Testis (tissue), 2 donors: ENCODE measurements at regions not wholly inside any gene's neighbourhood (a gene's known extent, or its start where the extent isn't known, plus 50 kb on each side); places are given as distances from the start of the nearest gene placed in this dataset.

Source experiments
- DNase-seq: peaks from one replicate; pipeline ENCODE4 v3.0.0-alpha.2; 2019
- H3K27ac ChIP-seq, 2 donors: fragments of 200-600 bp; sonication (generic); one replicate each; pipeline ENCODE4 v1.5.1; 2019
- H3K27me3 ChIP-seq: fragments of 200-600 bp; sonication (generic); one replicate; pipeline ENCODE4 v1.5.1; 2019
- H3K36me3 ChIP-seq: fragments of 200-600 bp; sonication (generic); one replicate; pipeline ENCODE4 v1.5.1; 2017; ENCODE audit warnings: low read depth; ENCODE audit errors: missing control alignments
- H3K4me1 ChIP-seq: fragments of 200-600 bp; sonication (generic); one replicate; pipeline ENCODE4 v1.5.1; 2019
- H3K4me3 ChIP-seq, 2 donors: fragments of 200-600 bp; sonication (generic); one replicate each; pipeline ENCODE4 v1.5.1; 2017 to 2019
- H3K9me3 ChIP-seq: fragments of 200-600 bp; sonication (generic); one replicate; pipeline ENCODE4 v1.5.1; 2017
- POLR2A ChIP-seq: fragments of 450-650 bp; IDR thresholded peaks from one replicate; pipeline ENCODE4 v1.6.1; 2017; ENCODE audit warnings: antibody characterized with exemption, mild to moderate bottlenecking, moderate library complexity
- WGBS, 2 donors: methylation state at CpG; one replicate each; pipeline ENCODE4 v1.1.5; 2018; 5-methylcytosine and 5-hydroxymethylcytosine counted together
- intact Hi-C: fragments of 100-400 bp; cut with DNase I; formaldehyde crosslinking; loops from one replicate; pipeline ENCODE4 v1.15.1; 2023; ENCODE audit warnings: low total_unique reads
- TF ChIP-seq, protein P1 (sequence below), 3 experiments: fragments of 450-650 bp in 2 of 3; fragments of 200-600 bp in 1 of 3; sonication (generic) in 1 of 3; IDR thresholded peaks; one replicate each; pipeline ENCODE4 v1.5.1; 2016 to 2019; ENCODE audit warnings: antibody characterized with exemption in 3 of 3, mild to moderate bottlenecking in 2 of 3, moderate library complexity in 1 of 3

DNA sequence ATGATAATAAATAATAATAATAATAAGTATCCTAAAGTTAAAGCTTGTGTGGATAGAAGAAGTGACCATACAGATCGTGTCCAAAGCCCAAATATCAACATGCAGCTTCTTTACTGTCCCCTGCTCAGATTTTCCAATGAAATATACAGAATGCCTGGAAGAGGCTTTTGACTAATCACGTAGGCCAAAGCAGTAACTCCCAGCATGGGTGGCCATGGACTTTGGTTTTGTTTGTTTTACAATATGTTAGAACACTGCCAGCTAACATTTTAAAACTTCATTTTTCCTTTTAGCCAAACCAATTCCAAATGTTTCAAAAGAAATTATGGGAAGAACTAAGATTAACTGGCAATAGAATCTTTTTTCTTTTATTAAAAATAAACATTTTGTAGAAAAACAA, 400.0 kb upstream of the FLRT2 start:
- no peaks in the 10 kb centered on the region for H3K27me3 ChIP-seq
- H3K4me3 ChIP-seq: no peak overlapping the region
- intact Hi-C loops: no loop called here
- H3K36me3 ChIP-seq: no peaks in the 10 kb centered on the region
- TF ChIP-seq, protein P1, sequence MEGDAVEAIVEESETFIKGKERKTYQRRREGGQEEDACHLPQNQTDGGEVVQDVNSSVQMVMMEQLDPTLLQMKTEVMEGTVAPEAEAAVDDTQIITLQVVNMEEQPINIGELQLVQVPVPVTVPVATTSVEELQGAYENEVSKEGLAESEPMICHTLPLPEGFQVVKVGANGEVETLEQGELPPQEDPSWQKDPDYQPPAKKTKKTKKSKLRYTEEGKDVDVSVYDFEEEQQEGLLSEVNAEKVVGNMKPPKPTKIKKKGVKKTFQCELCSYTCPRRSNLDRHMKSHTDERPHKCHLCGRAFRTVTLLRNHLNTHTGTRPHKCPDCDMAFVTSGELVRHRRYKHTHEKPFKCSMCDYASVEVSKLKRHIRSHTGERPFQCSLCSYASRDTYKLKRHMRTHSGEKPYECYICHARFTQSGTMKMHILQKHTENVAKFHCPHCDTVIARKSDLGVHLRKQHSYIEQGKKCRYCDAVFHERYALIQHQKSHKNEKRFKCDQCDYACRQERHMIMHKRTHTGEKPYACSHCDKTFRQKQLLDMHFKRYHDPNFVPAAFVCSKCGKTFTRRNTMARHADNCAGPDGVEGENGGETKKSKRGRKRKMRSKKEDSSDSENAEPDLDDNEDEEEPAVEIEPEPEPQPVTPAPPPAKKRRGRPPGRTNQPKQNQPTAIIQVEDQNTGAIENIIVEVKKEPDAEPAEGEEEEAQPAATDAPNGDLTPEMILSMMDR (IDR thresholded peaks at IDR 0.05): no peak
- TF ChIP-seq POLR2A: no peak
- H3K27ac ChIP-seq: no peak overlapping the region
- 63% methylated on average over 2 of the region's 2 CpGs for WGBS, 2 donors
- no peaks in the 10 kb centered on the region for H3K9me3 ChIP-seq
- peak; percentile 48 for DNase-seq
- H3K4me1 ChIP-seq: peaks cover 3% of the 10 kb centered on the region

DNA sequence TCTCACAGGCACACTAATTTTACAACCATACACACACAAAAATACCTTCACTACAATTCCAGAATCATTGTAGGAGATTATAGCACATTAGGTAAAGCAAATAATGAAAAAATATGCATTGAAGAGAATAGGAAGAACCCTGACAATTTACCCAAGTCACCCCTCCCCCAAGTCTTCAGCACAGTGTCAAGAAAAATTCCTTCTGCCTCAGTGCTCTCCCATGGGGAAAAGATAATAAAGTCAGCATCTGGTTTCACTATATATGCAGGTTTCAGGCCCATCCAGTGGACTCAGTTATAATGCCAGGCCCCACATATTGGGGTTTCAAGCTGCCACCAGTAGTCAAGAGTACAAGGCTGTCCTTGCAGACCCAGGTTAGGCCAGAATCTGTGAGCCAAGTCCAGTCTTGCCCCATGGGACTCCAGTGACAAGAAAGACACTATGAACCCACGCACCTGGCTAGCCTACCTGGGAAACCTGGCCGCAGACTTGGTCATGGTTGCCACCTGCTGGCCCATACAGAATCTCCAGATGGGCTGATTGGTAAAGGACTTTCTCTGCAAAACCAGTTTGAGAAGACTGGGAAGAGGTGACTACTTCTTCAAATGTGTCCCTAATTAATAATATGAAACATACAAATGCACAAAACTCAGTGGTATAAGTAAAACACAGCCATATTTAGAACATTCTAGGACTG, 398.6 kb upstream of the FLRT2 start:
- intact Hi-C loops: no loop called here
- no peaks in the 10 kb centered on the region for H3K27me3 ChIP-seq
- no peak for DNase-seq

DNA sequence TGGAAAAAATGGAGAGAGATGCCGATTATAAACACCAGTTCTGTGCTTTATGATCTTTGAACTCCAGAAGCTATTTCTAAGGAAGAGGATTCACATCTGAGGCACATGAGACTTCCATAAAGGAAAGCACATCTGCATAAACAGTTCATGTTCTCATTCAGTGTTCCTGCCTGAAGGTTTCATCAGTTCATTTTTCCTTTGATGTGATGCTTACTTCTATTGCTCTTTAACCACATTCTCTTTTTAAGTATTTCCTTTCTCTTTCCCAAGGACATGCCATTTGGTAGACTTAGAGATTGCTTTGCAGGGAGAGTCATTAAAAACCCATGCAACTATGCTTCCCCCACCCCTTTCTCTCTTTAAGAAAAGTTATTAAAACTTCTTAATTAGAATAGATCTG, 387.0 kb upstream of the FLRT2 start:
- TF ChIP-seq, protein P1 (IDR thresholded peaks at IDR 0.05): no peak
- TF ChIP-seq POLR2A: no peak
- WGBS, 2 donors: 58 to 70% methylated on average over 1 of the region's 1 CpG
- no peaks in the 10 kb centered on the region for H3K36me3 ChIP-seq
- H3K9me3 ChIP-seq: no peaks in the 10 kb centered on the region
- H3K27ac ChIP-seq: no peak overlapping the region
- H3K4me3 ChIP-seq: no peak overlapping the region
- no peaks in the 10 kb centered on the region for H3K4me1 ChIP-seq
- intact Hi-C loops: no loop called here
- no peaks in the 10 kb centered on the region for H3K27me3 ChIP-seq
- no peak for DNase-seq

More for the DNA sequence above, 398.6 kb upstream of the FLRT2 start:
- H3K9me3 ChIP-seq: no peaks in the 10 kb centered on the region
- no peak overlapping the region for H3K27ac ChIP-seq
- H3K4me1 ChIP-seq: peaks cover 3% of the 10 kb centered on the region
- H3K4me3 ChIP-seq: no peak overlapping the region
- TF ChIP-seq, protein P1 (IDR thresholded peaks at IDR 0.05): no peak
- no peak for TF ChIP-seq POLR2A
- H3K36me3 ChIP-seq: no peaks in the 10 kb centered on the region
- WGBS, 2 donors: 91 to 94% methylated on average over 2 of the region's 2 CpGs

DNA sequence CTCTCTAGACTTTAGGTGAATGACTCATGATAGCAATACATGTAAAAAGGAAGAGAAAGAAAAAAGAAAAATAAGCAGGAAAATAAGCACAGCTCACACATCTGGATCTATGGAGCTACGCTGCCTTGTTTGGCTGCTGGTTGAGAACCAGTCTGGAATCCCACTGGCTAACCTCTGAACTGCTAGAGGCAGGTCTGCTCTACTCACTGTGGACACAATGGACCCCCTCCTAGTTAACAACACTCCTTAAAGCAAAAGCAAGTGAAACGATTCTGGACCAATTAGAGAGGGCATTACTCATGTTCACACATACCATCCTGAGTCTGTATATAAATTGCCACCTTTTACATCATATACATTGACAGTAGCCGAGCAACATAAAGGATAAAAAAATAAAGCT, 383.2 kb upstream of the FLRT2 start:
- H3K36me3 ChIP-seq: no peaks in the 10 kb centered on the region

More for the DNA sequence above, 383.2 kb upstream of the FLRT2 start:
- DNase-seq: no peak
- intact Hi-C loops: no loop called here
- H3K4me1 ChIP-seq: no peaks in the 10 kb centered on the region
- no peak overlapping the region for H3K4me3 ChIP-seq
- WGBS, 2 donors: 80 to 87% methylated on average over 3 of the region's 3 CpGs
- H3K27ac ChIP-seq: no peak overlapping the region
- no peaks in the 10 kb centered on the region for H3K9me3 ChIP-seq
- no peak for TF ChIP-seq POLR2A
- TF ChIP-seq, protein P1 (IDR thresholded peaks at IDR 0.05): no peak
- H3K27me3 ChIP-seq: no peaks in the 10 kb centered on the region
